ENCODE measurements at regions not wholly inside any gene's neighbourhood (a gene's known extent, or its start where the extent isn't known, plus 50 kb on each side); places are given as distances from the start of the nearest gene placed in this dataset.

- no peak for TF ChIP-seq CTCF (conservative IDR thresholded peaks at IDR 0.05; ENCODE audit: low read depth, low read length)
- no peaks in the 10 kb centered on the region for H3K36me3 ChIP-seq (ENCODE audit: insufficient read depth)
- no peak overlapping the region for H3K4me2 ChIP-seq
- no peaks in the 10 kb centered on the region for H3K27me3 ChIP-seq (ENCODE audit: insufficient read depth, low read depth)
- H3K79me2 ChIP-seq (ENCODE audit: insufficient read depth, low read depth) = no peaks in the 10 kb centered on the region
- no peak overlapping the region for H3K9ac ChIP-seq
- no peaks in the 10 kb centered on the region for H4K20me1 ChIP-seq (ENCODE audit: insufficient read depth)
- H3K4me1 ChIP-seq (ENCODE audit: low read depth, poor library complexity, severe bottlenecking) = no peaks in the 10 kb centered on the region
- H2AFZ ChIP-seq (ENCODE audit: low read depth) = no peak overlapping the region
- H3K27ac ChIP-seq = no peak overlapping the region
- no peak overlapping the region for H3K4me3 ChIP-seq (IDR thresholded peaks at IDR 0.05; ENCODE audit: insufficient read depth, low read depth, low read length)
Measured at GRCh38 chr3:152671446-152672319, 163.2 kb upstream of the P2RY1 start.

DNA sequence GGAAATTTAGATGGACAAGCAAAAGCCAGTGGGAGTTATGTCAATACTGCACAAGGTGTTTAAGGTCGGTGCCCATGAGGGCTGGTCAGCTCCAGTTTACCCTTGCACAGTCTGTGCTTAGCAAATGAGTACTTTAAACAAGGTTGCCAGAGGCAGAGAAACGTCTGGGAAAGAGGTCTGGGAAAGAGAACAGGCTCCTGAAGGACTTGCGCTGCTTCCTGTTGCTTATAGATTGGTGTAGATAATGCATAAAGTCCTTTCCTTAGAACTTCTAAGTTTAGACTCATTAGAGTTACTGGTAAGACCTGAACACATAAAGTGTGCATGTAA, 162.6 kb upstream of the P2RY1 start:
- no peak overlapping the region for H3K9ac ChIP-seq
- H3K79me2 ChIP-seq (ENCODE audit: insufficient read depth, low read depth) = no peaks in the 10 kb centered on the region
- no peak overlapping the region for H2AFZ ChIP-seq (ENCODE audit: low read depth)
- H3K4me1 ChIP-seq (ENCODE audit: low read depth, poor library complexity, severe bottlenecking) = no peaks in the 10 kb centered on the region
- no peaks in the 10 kb centered on the region for H4K20me1 ChIP-seq (ENCODE audit: insufficient read depth)
- no peak for TF ChIP-seq CTCF (conservative IDR thresholded peaks at IDR 0.05; ENCODE audit: low read depth, low read length)
- no peak overlapping the region for H3K4me3 ChIP-seq (IDR thresholded peaks at IDR 0.05; ENCODE audit: insufficient read depth, low read depth, low read length)
- no peaks in the 10 kb centered on the region for H3K36me3 ChIP-seq (ENCODE audit: insufficient read depth)
- no peak overlapping the region for H3K27ac ChIP-seq
- H3K27me3 ChIP-seq (ENCODE audit: insufficient read depth, low read depth) = no peaks in the 10 kb centered on the region
- H3K4me2 ChIP-seq = no peak overlapping the region

DNA sequence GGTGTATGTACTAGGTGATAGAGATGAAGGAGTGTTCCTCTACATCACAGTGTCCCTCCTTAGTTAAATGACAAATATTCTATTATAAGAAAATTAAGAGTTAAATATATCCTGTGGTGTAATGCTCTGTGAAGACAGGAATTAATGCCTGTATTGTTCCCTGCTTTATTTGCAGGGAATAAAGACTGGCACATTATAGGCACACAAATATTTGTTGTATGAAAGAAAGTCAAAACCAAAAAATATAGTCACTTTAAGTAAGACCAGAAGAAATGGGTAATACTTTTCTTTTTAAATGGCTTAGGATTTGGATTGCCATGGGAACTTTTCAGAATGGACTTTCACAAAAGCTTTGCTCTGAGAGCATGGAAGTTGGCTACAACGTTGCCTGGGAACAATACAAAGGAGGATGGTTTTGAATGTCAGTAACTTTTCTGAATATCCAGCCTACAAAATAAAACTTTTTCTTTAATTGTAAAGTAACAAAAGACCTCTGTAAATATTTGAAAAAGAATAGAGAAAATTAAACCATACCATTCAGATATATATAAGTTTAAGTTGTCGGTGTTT, 158.0 kb upstream of the P2RY1 start:
- Histone ChIP-seq H4K20me1 (ENCODE audit: insufficient read depth) (no peaks in the 10 kb centered on the region), H3K36me3 (ENCODE audit: insufficient read depth) (no peaks in the 10 kb centered on the region), H3K79me2 (ENCODE audit: insufficient read depth, low read depth) (no peaks in the 10 kb centered on the region), H3K27ac (no peak overlapping the region), H2AFZ (ENCODE audit: low read depth) (no peak overlapping the region), H3K4me1 (ENCODE audit: low read depth, poor library complexity, severe bottlenecking) (no peaks in the 10 kb centered on the region), H3K9ac (no peak overlapping the region), H3K4me3 (IDR thresholded peaks at IDR 0.05; ENCODE audit: insufficient read depth, low read depth, low read length) (no peak overlapping the region), H3K4me2 (no peak overlapping the region), H3K27me3 (ENCODE audit: insufficient read depth, low read depth) (no peaks in the 10 kb centered on the region)
- TF ChIP-seq CTCF (conservative IDR thresholded peaks at IDR 0.05; ENCODE audit: low read depth, low read length) = no peak

- H3K27ac ChIP-seq = no peak overlapping the region
- no peak overlapping the region for H3K9ac ChIP-seq
- H4K20me1 ChIP-seq (ENCODE audit: insufficient read depth) = no peaks in the 10 kb centered on the region
- no peak overlapping the region for H2AFZ ChIP-seq (ENCODE audit: low read depth)
- H3K79me2 ChIP-seq (ENCODE audit: insufficient read depth, low read depth) = no peaks in the 10 kb centered on the region
- no peak for TF ChIP-seq CTCF (conservative IDR thresholded peaks at IDR 0.05; ENCODE audit: low read depth, low read length)
- H3K27me3 ChIP-seq (ENCODE audit: insufficient read depth, low read depth) = no peaks in the 10 kb centered on the region
- no peak overlapping the region for H3K4me3 ChIP-seq (IDR thresholded peaks at IDR 0.05; ENCODE audit: insufficient read depth, low read depth, low read length)
- H3K36me3 ChIP-seq (ENCODE audit: insufficient read depth) = no peaks in the 10 kb centered on the region
- H3K4me2 ChIP-seq = no peak overlapping the region
- no peaks in the 10 kb centered on the region for H3K4me1 ChIP-seq (ENCODE audit: low read depth, poor library complexity, severe bottlenecking)
Measured at GRCh38 chr3:152677491-152677890, 157.4 kb upstream of the P2RY1 start.
